HEK293T (cell line): ENCODE measurements at regions not wholly inside any gene's neighbourhood (a gene's known extent, or its start where the extent isn't known, plus 50 kb on each side); places are given as distances from the start of the nearest gene placed in this dataset.

ENCODE experiments used
- CTCF ChIA-PET: fragments of 350-600 bp; formaldehyde crosslinking; extraction: SDS; loops from one replicate; lab custom pipeline; 2021; ENCODE audit warnings: antibody characterized with exemption, inconsistent platforms; lab: Yijun Ruan, JAX
- POLR2A ChIA-PET: fragments of 350-600 bp; formaldehyde crosslinking; extraction: SDS; loops from one replicate; lab custom pipeline; 2020; ENCODE audit warnings: antibody characterized with exemption, inconsistent platforms; lab: Yijun Ruan, JAX
- DNase-seq: peaks from one replicate; pipeline ENCODE4 v3.0.0; 2012; ENCODE audit warnings: mixed read lengths; ENCODE audit errors: extremely low spot score
- ARNT ChIP-seq: fragments of 450-650 bp; IDR thresholded peaks from 2 replicates; pipeline ENCODE4 v1.6.1; 2017; ENCODE audit warnings: mild to moderate bottlenecking
- BHLHE40 ChIP-seq: fragments of 450-650 bp; IDR thresholded peaks from 2 replicates; pipeline ENCODE4 v1.6.1; 2016; ENCODE audit warnings: mild to moderate bottlenecking, moderate library complexity, borderline replicate concordance
- CTBP1 ChIP-seq: fragments of 450-650 bp; IDR thresholded peaks from 2 replicates; pipeline ENCODE4 v1.6.1; 2016; ENCODE audit warnings: borderline replicate concordance
- ELF4 ChIP-seq: fragments of 450-650 bp; IDR thresholded peaks from 2 replicates; pipeline ENCODE4 v1.6.1; 2017; ENCODE audit warnings: antibody characterized with exemption
- FOXA1 ChIP-seq: fragments of 450-650 bp; IDR thresholded peaks from 2 replicates; pipeline ENCODE4 v1.6.1; 2016; ENCODE audit warnings: mild to moderate bottlenecking
- FOXK2 ChIP-seq: fragments of 450-650 bp; IDR thresholded peaks from 2 replicates; pipeline ENCODE4 v1.6.1; 2016; ENCODE audit warnings: mild to moderate bottlenecking
- FOXM1 ChIP-seq: fragments of 450-650 bp; IDR thresholded peaks from 2 replicates; pipeline ENCODE4 v1.6.1; 2017; ENCODE audit warnings: mild to moderate bottlenecking, borderline replicate concordance
- HDGF ChIP-seq: fragments of 450-650 bp; IDR thresholded peaks from 2 replicates; pipeline ENCODE4 v1.6.1; 2017; ENCODE audit warnings: antibody characterized with exemption, borderline replicate concordance
- L3MBTL2 ChIP-seq: fragments of 450-650 bp; conservative IDR thresholded peaks from 2 replicates; pipeline ENCODE4 v1.6.1; 2016; ENCODE audit warnings: mild to moderate bottlenecking
- LEF1 ChIP-seq: fragments of 450-650 bp; IDR thresholded peaks from 2 replicates; pipeline ENCODE4 v1.6.1; 2017; ENCODE audit warnings: mild to moderate bottlenecking, borderline replicate concordance
- NFRKB ChIP-seq: fragments of 450-650 bp; IDR thresholded peaks from 2 replicates; pipeline ENCODE4 v1.6.1; 2016; ENCODE audit warnings: mild to moderate bottlenecking, moderate library complexity
- SP1 ChIP-seq: fragments of 450-650 bp; IDR thresholded peaks from 2 replicates; pipeline ENCODE4 v1.6.1; 2017
- SUZ12 ChIP-seq: fragments of 450-650 bp; IDR thresholded peaks from 2 replicates; pipeline ENCODE4 v1.6.1; 2016; ENCODE audit warnings: mild to moderate bottlenecking
- TARDBP ChIP-seq: fragments of 450-650 bp; IDR thresholded peaks from 2 replicates; pipeline ENCODE4 v1.6.1; 2016
- ZNF384 ChIP-seq: fragments of 450-650 bp; IDR thresholded peaks from 2 replicates; pipeline ENCODE4 v1.6.1; 2016
- TF ChIP-seq, protein P1 (sequence below): fragments of 450-650 bp; IDR thresholded peaks from 2 replicates; pipeline ENCODE4 v1.6.1; 2016

GRCh38 chr10:110437761-110438341 lies 59.9 kb upstream of the DUSP5 start:
- ChIA-PET CTCF (no interaction called here), POLR2A (no interaction called here)
- TF ChIP-seq, protein P1, sequence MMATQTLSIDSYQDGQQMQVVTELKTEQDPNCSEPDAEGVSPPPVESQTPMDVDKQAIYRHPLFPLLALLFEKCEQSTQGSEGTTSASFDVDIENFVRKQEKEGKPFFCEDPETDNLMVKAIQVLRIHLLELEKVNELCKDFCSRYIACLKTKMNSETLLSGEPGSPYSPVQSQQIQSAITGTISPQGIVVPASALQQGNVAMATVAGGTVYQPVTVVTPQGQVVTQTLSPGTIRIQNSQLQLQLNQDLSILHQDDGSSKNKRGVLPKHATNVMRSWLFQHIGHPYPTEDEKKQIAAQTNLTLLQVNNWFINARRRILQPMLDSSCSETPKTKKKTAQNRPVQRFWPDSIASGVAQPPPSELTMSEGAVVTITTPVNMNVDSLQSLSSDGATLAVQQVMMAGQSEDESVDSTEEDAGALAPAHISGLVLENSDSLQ, result no peak
- TF ChIP-seq SUZ12, result no peak
- DNase-seq, result no peak

- ChIA-PET POLR2A (no interaction called here), CTCF (no interaction called here)
- no peak for TF ChIP-seq FOXK2
- TF ChIP-seq ELF4, result no peak
- TF ChIP-seq HDGF, result no peak
- no peak for TF ChIP-seq FOXA1
- no peak for TF ChIP-seq BHLHE40
- TF ChIP-seq L3MBTL2, result no peak
- TF ChIP-seq, protein P1, result no peak
- TF ChIP-seq TARDBP, result no peak
- TF ChIP-seq SP1, result no peak
- TF ChIP-seq LEF1, result no peak
- no peak for TF ChIP-seq CTBP1
- TF ChIP-seq NFRKB, result no peak
- TF ChIP-seq ZNF384, result no peak
- TF ChIP-seq FOXM1, result no peak
- TF ChIP-seq SUZ12, result no peak
- no peak for TF ChIP-seq ARNT
- DNase-seq, result no peak
These were observed 55.0 kb upstream of the DUSP5 start for GRCh38 chr10:110442746-110443145.

DNA sequence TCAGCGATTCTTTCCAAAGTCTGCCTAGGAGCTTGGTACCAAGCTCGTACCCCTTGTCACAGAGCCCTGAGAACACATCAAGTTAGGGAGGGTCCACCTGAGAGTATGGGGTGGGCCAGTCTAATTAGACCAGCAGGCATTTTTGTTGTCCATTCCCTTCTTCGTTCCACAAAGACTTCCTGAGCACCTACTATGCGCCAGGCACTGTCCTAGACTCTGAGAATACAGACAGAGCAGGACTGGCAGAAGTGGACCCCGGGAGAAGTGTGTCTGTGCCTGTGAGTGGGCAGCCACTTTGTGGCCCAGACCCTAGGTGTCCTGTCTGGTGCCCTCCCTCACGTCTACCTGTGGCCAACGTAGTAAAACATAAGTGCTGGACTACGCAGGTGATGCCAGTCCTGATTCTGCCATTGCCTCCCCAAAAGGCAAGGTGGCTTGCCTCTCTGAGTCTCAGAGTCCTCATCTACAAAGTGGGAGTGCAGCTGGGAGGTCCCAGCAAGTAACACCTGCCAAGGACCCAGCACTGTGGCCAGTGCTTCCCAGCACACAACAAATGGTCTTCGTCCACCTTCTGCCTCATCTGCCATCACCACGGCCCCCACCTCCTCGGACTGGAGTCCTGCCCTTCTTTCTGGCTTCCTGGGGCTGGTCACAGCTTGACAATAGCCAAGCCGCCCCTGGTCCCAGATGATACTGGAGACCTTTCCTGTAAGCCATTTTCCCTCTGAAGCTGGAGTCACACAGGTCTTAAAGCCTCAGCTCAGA lies 54.3 kb upstream of the DUSP5 start:
- ChIA-PET CTCF (no interaction called here), POLR2A (no interaction called here)
- no peak for TF ChIP-seq SP1
- TF ChIP-seq BHLHE40, result no peak
- TF ChIP-seq TARDBP, result no peak
- no peak for TF ChIP-seq ELF4
- no peak for TF ChIP-seq FOXA1
- TF ChIP-seq HDGF, result no peak
- TF ChIP-seq LEF1, result no peak
- no peak for TF ChIP-seq FOXK2
- no peak for TF ChIP-seq ARNT
- TF ChIP-seq CTBP1, result no peak
- TF ChIP-seq, protein P1, result no peak
- no peak for TF ChIP-seq SUZ12
- TF ChIP-seq FOXM1, result no peak
- no peak for TF ChIP-seq L3MBTL2
- TF ChIP-seq ZNF384, result no peak
- no peak for TF ChIP-seq NFRKB
- DNase-seq, result no peak

GRCh38 chr10:110444004-110444337 lies 53.7 kb upstream of the DUSP5 start:
- no peak for DNase-seq
- ChIA-PET POLR2A (no interaction called here), CTCF (no interaction called here)
- TF ChIP-seq HDGF, result no peak
- TF ChIP-seq SP1, result no peak
- no peak for TF ChIP-seq LEF1
- TF ChIP-seq FOXM1, result no peak
- TF ChIP-seq TARDBP, result no peak

GRCh38 chr10:110445871-110446270 lies 51.8 kb upstream of the DUSP5 start:
- TF ChIP-seq HDGF (no peak), ZNF384 (no peak), NFRKB (no peak), FOXK2 (no peak), FOXM1 (no peak), L3MBTL2 (no peak), BHLHE40 (no peak), FOXA1 (no peak), TARDBP (no peak), ELF4 (no peak), SUZ12 (no peak), LEF1 (no peak)
- TF ChIP-seq, protein P1, result no peak
- ChIA-PET CTCF (no interaction called here), POLR2A (no interaction called here)
- no peak for DNase-seq

- ChIA-PET POLR2A (no interaction called here), CTCF (no interaction called here)
- no peak for TF ChIP-seq FOXK2
- TF ChIP-seq FOXA1, result no peak
- TF ChIP-seq L3MBTL2, result no peak
- TF ChIP-seq FOXM1, result no peak
- no peak for TF ChIP-seq NFRKB
- no peak for TF ChIP-seq CTBP1
- no peak for TF ChIP-seq LEF1
- DNase-seq, result no peak
These were observed 51.4 kb upstream of the DUSP5 start for GRCh38 chr10:110446277-110446676.
